ENCODE measurements at regions not wholly inside any gene's neighbourhood (a gene's known extent, or its start where the extent isn't known, plus 50 kb on each side); places are given as distances from the start of the nearest gene placed in this dataset.

GRCh38 chr10:42939685-42940366 lies 137.0 kb upstream of the RET start:
- DNase-seq, result no peak
- no peaks in the 10 kb centered on the region for H3K36me3 Mint-ChIP-seq
- H3K4me3 Mint-ChIP-seq, result no peak overlapping the region
- H3K4me1 Mint-ChIP-seq, result no peaks in the 10 kb centered on the region
- H3K27ac Mint-ChIP-seq, result no peak overlapping the region
- peaks cover 6% of the 10 kb centered on the region for H3K27me3 Mint-ChIP-seq
- no peaks in the 10 kb centered on the region for H3K9me3 Mint-ChIP-seq

GRCh38 chr10:42940487-42941294 lies 136.2 kb upstream of the RET start:
- Mint-ChIP-seq H3K27ac (no peak overlapping the region), H3K4me3 (no peak overlapping the region), H3K9me3 (no peaks in the 10 kb centered on the region), H3K4me1 (no peaks in the 10 kb centered on the region), H3K27me3 (peaks cover 6% of the 10 kb centered on the region), H3K36me3 (no peaks in the 10 kb centered on the region)
- DNase-seq, result no peak

GRCh38 chr10:42941295-42941644 lies 135.6 kb upstream of the RET start:
- DNase-seq, result no peak
- H3K4me1 Mint-ChIP-seq, result no peaks in the 10 kb centered on the region
- H3K36me3 Mint-ChIP-seq, result no peaks in the 10 kb centered on the region
- H3K27me3 Mint-ChIP-seq, result peaks cover 6% of the 10 kb centered on the region
- no peaks in the 10 kb centered on the region for H3K9me3 Mint-ChIP-seq
- no peak overlapping the region for H3K4me3 Mint-ChIP-seq
- H3K27ac Mint-ChIP-seq, result no peak overlapping the region

- peaks cover 6% of the 10 kb centered on the region for H3K27me3 Mint-ChIP-seq
- DNase-seq, result no peak
- no peak overlapping the region for H3K4me3 Mint-ChIP-seq
- no peaks in the 10 kb centered on the region for H3K36me3 Mint-ChIP-seq
- no peaks in the 10 kb centered on the region for H3K4me1 Mint-ChIP-seq
- no peaks in the 10 kb centered on the region for H3K9me3 Mint-ChIP-seq
- H3K27ac Mint-ChIP-seq, result no peak overlapping the region
Observed at GRCh38 chr10:42941790-42942189, 135.1 kb upstream of the RET start.

GRCh38 chr10:42942279-42942950 lies 134.5 kb upstream of the RET start:
- Mint-ChIP-seq H3K4me3 (no peak overlapping the region), H3K4me1 (no peaks in the 10 kb centered on the region), H3K9me3 (no peaks in the 10 kb centered on the region), H3K36me3 (no peaks in the 10 kb centered on the region), H3K27ac (no peak overlapping the region), H3K27me3 (peaks cover 6% of the 10 kb centered on the region)
- DNase-seq, result no peak

GRCh38 chr10:42943025-42943818 lies 133.6 kb upstream of the RET start:
- Mint-ChIP-seq H3K4me3 (no peak overlapping the region), H3K9me3 (no peaks in the 10 kb centered on the region), H3K27me3 (peaks cover 6% of the 10 kb centered on the region), H3K27ac (no peak overlapping the region), H3K36me3 (no peaks in the 10 kb centered on the region), H3K4me1 (no peaks in the 10 kb centered on the region)
- DNase-seq, result no peak

GRCh38 chr10:42948040-42948439 lies 128.8 kb upstream of the RET start:
- Mint-ChIP-seq H3K27ac (no peak overlapping the region), H3K27me3 (peaks cover 16% of the 10 kb centered on the region), H3K4me3 (no peak overlapping the region)

GRCh38 chr10:42949287-42949686 lies 127.6 kb upstream of the RET start:
- H3K9me3 Mint-ChIP-seq, result no peaks in the 10 kb centered on the region
- no peak overlapping the region for H3K27ac Mint-ChIP-seq
- DNase-seq, result no peak
- H3K4me3 Mint-ChIP-seq, result no peak overlapping the region
- peaks cover 10% of the 10 kb centered on the region for H3K27me3 Mint-ChIP-seq
- H3K36me3 Mint-ChIP-seq, result no peaks in the 10 kb centered on the region
- no peaks in the 10 kb centered on the region for H3K4me1 Mint-ChIP-seq

More at GRCh38 chr10:42948040-42948439, 128.8 kb upstream of the RET start:
- Mint-ChIP-seq H3K36me3 (no peaks in the 10 kb centered on the region), H3K4me1 (no peaks in the 10 kb centered on the region), H3K9me3 (no peaks in the 10 kb centered on the region)
- DNase-seq, result no peak

GRCh38 chr10:42950606-42951485 lies 126.0 kb upstream of the RET start:
- DNase-seq, result no peak

GRCh38 chr10:42951486-42952251 lies 125.2 kb upstream of the RET start:
- Mint-ChIP-seq H3K27ac (no peak overlapping the region), H3K4me1 (no peaks in the 10 kb centered on the region), H3K27me3 (peaks cover 10% of the 10 kb centered on the region), H3K4me3 (no peak overlapping the region), H3K9me3 (no peaks in the 10 kb centered on the region), H3K36me3 (no peaks in the 10 kb centered on the region)
- no peak for DNase-seq

More at GRCh38 chr10:42950606-42951485, 126.0 kb upstream of the RET start:
- no peak overlapping the region for H3K27ac Mint-ChIP-seq
- no peaks in the 10 kb centered on the region for H3K4me1 Mint-ChIP-seq
- H3K36me3 Mint-ChIP-seq, result no peaks in the 10 kb centered on the region
- H3K27me3 Mint-ChIP-seq, result peaks cover 10% of the 10 kb centered on the region
- no peak overlapping the region for H3K4me3 Mint-ChIP-seq
- no peaks in the 10 kb centered on the region for H3K9me3 Mint-ChIP-seq

GRCh38 chr10:42952349-42952748 lies 124.5 kb upstream of the RET start:
- no peak overlapping the region for H3K27ac Mint-ChIP-seq
- H3K4me3 Mint-ChIP-seq, result no peak overlapping the region
- H3K4me1 Mint-ChIP-seq, result no peaks in the 10 kb centered on the region
- no peaks in the 10 kb centered on the region for H3K9me3 Mint-ChIP-seq
- H3K36me3 Mint-ChIP-seq, result no peaks in the 10 kb centered on the region
- no peak for DNase-seq
- peaks cover 10% of the 10 kb centered on the region for H3K27me3 Mint-ChIP-seq

- Mint-ChIP-seq H3K27me3 (peaks cover 10% of the 10 kb centered on the region), H3K36me3 (no peaks in the 10 kb centered on the region), H3K9me3 (no peaks in the 10 kb centered on the region), H3K4me1 (no peaks in the 10 kb centered on the region), H3K4me3 (no peak overlapping the region), H3K27ac (no peak overlapping the region)
- DNase-seq, result no peak
Observed at GRCh38 chr10:42952931-42953683, 123.8 kb upstream of the RET start.
